ENCODE measurements at regions not wholly inside any gene's neighbourhood (a gene's known extent, or its start where the extent isn't known, plus 50 kb on each side); places are given as distances from the start of the nearest gene placed in this dataset.
"Not testable (repeated sequence)": the region's sequence is repeated elsewhere in the genome, so short reads cannot be mapped to it uniquely, and the experiment has no call there.

GRCh38 chr16:46395391-46395921 is 225.7 kb downstream of the SHCBP1 start:
- not testable (repeated sequence) for TF ChIP-seq SUZ12 (IDR thresholded peaks at IDR 0.05); LEF1 (IDR thresholded peaks at IDR 0.05; ENCODE audit: borderline replicate concordance); FOXK2 (IDR thresholded peaks at IDR 0.05); BHLHE40 (IDR thresholded peaks at IDR 0.05; ENCODE audit: borderline replicate concordance); CTBP1 (IDR thresholded peaks at IDR 0.05; ENCODE audit: borderline replicate concordance); ELF4 (IDR thresholded peaks at IDR 0.05); NFRKB (IDR thresholded peaks at IDR 0.05)

All from HEK293T (cell line).